ENCODE measurements at regions not wholly inside any gene's neighbourhood (a gene's known extent, or its start where the extent isn't known, plus 50 kb on each side); places are given as distances from the start of the nearest gene placed in this dataset.
"Not testable (repeated sequence)": the region's sequence is repeated elsewhere in the genome, so short reads cannot be mapped to it uniquely, and the experiment has no call there.

GRCh38 chr19:30689474-30689873 lies 317.3 kb downstream of the ZNF536 start:
- Mint-ChIP-seq H3K36me3 (ENCODE audit: low read depth) (no peaks in the 10 kb centered on the region), H3K4me1 (peaks cover 5% of the 10 kb centered on the region), H3K4me3 (no peak overlapping the region), H3K27ac (peak overlapping the region; percentile 19), H3K27me3 (peaks cover 80% of the 10 kb centered on the region)
- no peaks in the 10 kb centered on the region for H3K9me3 ChIP-seq (ENCODE audit: control insufficient read depth, low read length, poor library complexity, severe bottlenecking)
- ATAC-seq = no peak
- no peak for DNase-seq

GRCh38 chr19:30688696-30689095 lies 316.5 kb downstream of the ZNF536 start:
- no peak for ATAC-seq

GRCh38 chr19:30686826-30687566 lies 314.8 kb downstream of the ZNF536 start:
- no peak overlapping the region for H3K27ac Mint-ChIP-seq
- H3K27me3 Mint-ChIP-seq = peaks cover 91% of the 10 kb centered on the region
- no peak for ATAC-seq
- H3K4me3 Mint-ChIP-seq = no peak overlapping the region
- H3K9me3 ChIP-seq (ENCODE audit: control insufficient read depth, low read length, poor library complexity, severe bottlenecking) = no peaks in the 10 kb centered on the region
- peaks cover 3% of the 10 kb centered on the region for H3K4me1 Mint-ChIP-seq
- H3K36me3 Mint-ChIP-seq (ENCODE audit: low read depth) = no peaks in the 10 kb centered on the region
- no peak for DNase-seq

More at GRCh38 chr19:30688696-30689095, 316.5 kb downstream of the ZNF536 start:
- peaks cover 88% of the 10 kb centered on the region for H3K27me3 Mint-ChIP-seq
- DNase-seq = no peak
- no peaks in the 10 kb centered on the region for H3K36me3 Mint-ChIP-seq (ENCODE audit: low read depth)
- no peak overlapping the region for H3K27ac Mint-ChIP-seq
- peaks cover 3% of the 10 kb centered on the region for H3K4me1 Mint-ChIP-seq
- no peaks in the 10 kb centered on the region for H3K9me3 ChIP-seq (ENCODE audit: control insufficient read depth, low read length, poor library complexity, severe bottlenecking)
- no peak overlapping the region for H3K4me3 Mint-ChIP-seq

- H3K9me3 ChIP-seq (ENCODE audit: control insufficient read depth, low read length, poor library complexity, severe bottlenecking) = no peaks in the 10 kb centered on the region
- H3K4me1 Mint-ChIP-seq = no peaks in the 10 kb centered on the region
- ATAC-seq = no peak
- no peaks in the 10 kb centered on the region for H3K36me3 Mint-ChIP-seq (ENCODE audit: low read depth)
- no peak overlapping the region for H3K4me3 Mint-ChIP-seq
- DNase-seq = no peak
- peaks cover 87% of the 10 kb centered on the region for H3K27me3 Mint-ChIP-seq
- no peak overlapping the region for H3K27ac Mint-ChIP-seq
Observed at GRCh38 chr19:30686176-30686820, 314.1 kb downstream of the ZNF536 start.

- Mint-ChIP-seq H3K36me3 (ENCODE audit: low read depth) (no peaks in the 10 kb centered on the region), H3K4me3 (no peak overlapping the region), H3K27me3 (peaks cover 85% of the 10 kb centered on the region), H3K27ac (no peak overlapping the region), H3K4me1 (no peaks in the 10 kb centered on the region)
- ATAC-seq = no peak
- no peaks in the 10 kb centered on the region for H3K9me3 ChIP-seq (ENCODE audit: control insufficient read depth, low read length, poor library complexity, severe bottlenecking)
- no peak for DNase-seq
Observed at GRCh38 chr19:30685426-30686000, 313.3 kb downstream of the ZNF536 start.

GRCh38 chr19:30684613-30685012 lies 312.4 kb downstream of the ZNF536 start:
- no peak overlapping the region for H3K4me3 Mint-ChIP-seq
- no peaks in the 10 kb centered on the region for H3K36me3 Mint-ChIP-seq (ENCODE audit: low read depth)
- no peak for DNase-seq
- H3K27me3 Mint-ChIP-seq = peaks cover 79% of the 10 kb centered on the region
- H3K4me1 Mint-ChIP-seq = no peaks in the 10 kb centered on the region
- no peaks in the 10 kb centered on the region for H3K9me3 ChIP-seq (ENCODE audit: control insufficient read depth, low read length, poor library complexity, severe bottlenecking)
- no peak for ATAC-seq
- no peak overlapping the region for H3K27ac Mint-ChIP-seq

- no peak overlapping the region for H3K27ac Mint-ChIP-seq
- DNase-seq (peak; percentile 28 to 48 (median 33)), ATAC-seq (no peak)
- H3K4me3 Mint-ChIP-seq = no peak overlapping the region
- no peaks in the 10 kb centered on the region for H3K36me3 Mint-ChIP-seq (ENCODE audit: low read depth)
- H3K27me3 Mint-ChIP-seq = peaks cover 65% of the 10 kb centered on the region
- no peaks in the 10 kb centered on the region for H3K4me1 Mint-ChIP-seq
- H3K9me3 ChIP-seq (ENCODE audit: control insufficient read depth, low read length, poor library complexity, severe bottlenecking) = no peaks in the 10 kb centered on the region
Observed at GRCh38 chr19:30682999-30683536, 310.9 kb downstream of the ZNF536 start.

- Mint-ChIP-seq H3K27me3 (peaks cover 68% of the 10 kb centered on the region), H3K27ac (no peak overlapping the region), H3K4me3 (no peak overlapping the region), H3K4me1 (no peaks in the 10 kb centered on the region), H3K36me3 (ENCODE audit: low read depth) (no peaks in the 10 kb centered on the region)
- DNase-seq (no peak), ATAC-seq (no peak)
- no peaks in the 10 kb centered on the region for H3K9me3 ChIP-seq (ENCODE audit: control insufficient read depth, low read length, poor library complexity, severe bottlenecking)
Observed at GRCh38 chr19:30682146-30682998, 310.2 kb downstream of the ZNF536 start.

- DNase-seq = no peak
- no peak for ATAC-seq
- H3K27ac Mint-ChIP-seq = no peak overlapping the region
- H3K9me3 ChIP-seq (ENCODE audit: control insufficient read depth, low read length, poor library complexity, severe bottlenecking) = no peaks in the 10 kb centered on the region
- no peak overlapping the region for H3K4me3 Mint-ChIP-seq
- no peaks in the 10 kb centered on the region for H3K36me3 Mint-ChIP-seq (ENCODE audit: low read depth)
- no peaks in the 10 kb centered on the region for H3K4me1 Mint-ChIP-seq
- H3K27me3 Mint-ChIP-seq = peaks cover 61% of the 10 kb centered on the region
Observed at GRCh38 chr19:30681162-30682100, 309.2 kb downstream of the ZNF536 start.

- peaks cover 50% of the 10 kb centered on the region for H3K27me3 Mint-ChIP-seq
- H3K4me1 Mint-ChIP-seq; ATAC-seq; H3K36me3 Mint-ChIP-seq (ENCODE audit: low read depth); H3K9me3 ChIP-seq (ENCODE audit: control insufficient read depth, low read length, poor library complexity, severe bottlenecking); DNase-seq; H3K4me3 Mint-ChIP-seq; H3K27ac Mint-ChIP-seq: not testable (repeated sequence)
Observed at GRCh38 chr19:30680399-30680798, 308.2 kb downstream of the ZNF536 start.

GRCh38 chr19:30679789-30680188 lies 307.6 kb downstream of the ZNF536 start:
- no peaks in the 10 kb centered on the region for H3K4me1 Mint-ChIP-seq
- H3K4me3 Mint-ChIP-seq = no peak overlapping the region
- no peaks in the 10 kb centered on the region for H3K9me3 ChIP-seq (ENCODE audit: control insufficient read depth, low read length, poor library complexity, severe bottlenecking)
- DNase-seq (no peak), ATAC-seq (no peak)
- H3K27ac Mint-ChIP-seq = no peak overlapping the region
- peaks cover 44% of the 10 kb centered on the region for H3K27me3 Mint-ChIP-seq
- H3K36me3 Mint-ChIP-seq (ENCODE audit: low read depth) = no peaks in the 10 kb centered on the region

GRCh38 chr19:30679153-30679702 lies 307.0 kb downstream of the ZNF536 start:
- Mint-ChIP-seq H3K4me1 (no peaks in the 10 kb centered on the region), H3K36me3 (ENCODE audit: low read depth) (no peaks in the 10 kb centered on the region), H3K27me3 (peaks cover 43% of the 10 kb centered on the region), H3K4me3 (no peak overlapping the region), H3K27ac (no peak overlapping the region)
- H3K9me3 ChIP-seq (ENCODE audit: control insufficient read depth, low read length, poor library complexity, severe bottlenecking) = no peaks in the 10 kb centered on the region
- DNase-seq (no peak), ATAC-seq (no peak)

All from T-helper 17 cell (primary cell).